HepG2 (cell line): ENCODE measurements at regions not wholly inside any gene's neighbourhood (a gene's known extent, or its start where the extent isn't known, plus 50 kb on each side); places are given as distances from the start of the nearest gene placed in this dataset.

ENCODE experiments used
- JUN ChIP-seq: sonication (generic); formaldehyde crosslinking; IDR thresholded peaks from 2 replicates; pipeline ENCODE4 v1.4.0; 2020; ENCODE audit warnings: mild to moderate bottlenecking, missing genetic modification reagents
- TCF7L2 ChIP-seq: IDR thresholded peaks from 2 replicates; pipeline ENCODE4 v1.6.1; 2011; ENCODE audit warnings: mild to moderate bottlenecking, low read depth, low read length, moderate library complexity
- USF2 ChIP-seq, 2 experiments: sonication (generic) in 1 of 2; formaldehyde crosslinking in 1 of 2; IDR thresholded peaks; 2 replicates each; pipeline versions ENCODE4 v1.5.1 to v1.6.1; 2011 to 2020; ENCODE audit warnings: borderline replicate concordance in 1 of 2, low read depth in 1 of 2, low read length in 1 of 2, mild to moderate bottlenecking in 1 of 2, missing genetic modification reagents in 1 of 2, moderate library complexity in 1 of 2
- ZNF317 ChIP-seq: sonication (generic); formaldehyde crosslinking; IDR thresholded peaks from 2 replicates; pipeline ENCODE4 v1.5.0; 2020; ENCODE audit warnings: mild to moderate bottlenecking, missing genetic modification reagents
- TF ChIP-seq, protein P1 (sequence below): fragments of 450-650 bp; IDR thresholded peaks from 2 replicates; pipeline ENCODE4 v1.6.1; 2017; ENCODE audit warnings: mild to moderate bottlenecking
- TF ChIP-seq, protein P2 (sequence below): sonication (generic); formaldehyde crosslinking; IDR thresholded peaks from 2 replicates; pipeline ENCODE4 v1.4.0; 2020; ENCODE audit warnings: missing genetic modification reagents
- TF ChIP-seq, protein P3 (sequence below), 2 experiments: sonication (generic) in 1 of 2; formaldehyde crosslinking in 1 of 2; IDR thresholded peaks; 2 replicates each; pipeline versions ENCODE4 v1.6.1 to v1.9.0; 2014 to 2022; ENCODE audit warnings: antibody characterized with exemption in 1 of 2, borderline replicate concordance in 1 of 2, inconsistent platforms in 1 of 2, low read depth in 1 of 2, missing genetic modification reagents in 1 of 2

GRCh38 chr4:122980860-122981259 lies 58.5 kb upstream of the NUDT6 start:
- TF ChIP-seq JUN (CRISPR knock-in tag) (no peak), USF2 (IDR thresholded peaks at IDR 0.05; ENCODE audit: low read depth, low read length) (no peak), USF2 (CRISPR knock-in tag; IDR thresholded peaks at IDR 0.05; ENCODE audit: borderline replicate concordance) (no peak), TCF7L2 (no peak), ZNF317 (no peak)
- TF ChIP-seq, protein P1, sequence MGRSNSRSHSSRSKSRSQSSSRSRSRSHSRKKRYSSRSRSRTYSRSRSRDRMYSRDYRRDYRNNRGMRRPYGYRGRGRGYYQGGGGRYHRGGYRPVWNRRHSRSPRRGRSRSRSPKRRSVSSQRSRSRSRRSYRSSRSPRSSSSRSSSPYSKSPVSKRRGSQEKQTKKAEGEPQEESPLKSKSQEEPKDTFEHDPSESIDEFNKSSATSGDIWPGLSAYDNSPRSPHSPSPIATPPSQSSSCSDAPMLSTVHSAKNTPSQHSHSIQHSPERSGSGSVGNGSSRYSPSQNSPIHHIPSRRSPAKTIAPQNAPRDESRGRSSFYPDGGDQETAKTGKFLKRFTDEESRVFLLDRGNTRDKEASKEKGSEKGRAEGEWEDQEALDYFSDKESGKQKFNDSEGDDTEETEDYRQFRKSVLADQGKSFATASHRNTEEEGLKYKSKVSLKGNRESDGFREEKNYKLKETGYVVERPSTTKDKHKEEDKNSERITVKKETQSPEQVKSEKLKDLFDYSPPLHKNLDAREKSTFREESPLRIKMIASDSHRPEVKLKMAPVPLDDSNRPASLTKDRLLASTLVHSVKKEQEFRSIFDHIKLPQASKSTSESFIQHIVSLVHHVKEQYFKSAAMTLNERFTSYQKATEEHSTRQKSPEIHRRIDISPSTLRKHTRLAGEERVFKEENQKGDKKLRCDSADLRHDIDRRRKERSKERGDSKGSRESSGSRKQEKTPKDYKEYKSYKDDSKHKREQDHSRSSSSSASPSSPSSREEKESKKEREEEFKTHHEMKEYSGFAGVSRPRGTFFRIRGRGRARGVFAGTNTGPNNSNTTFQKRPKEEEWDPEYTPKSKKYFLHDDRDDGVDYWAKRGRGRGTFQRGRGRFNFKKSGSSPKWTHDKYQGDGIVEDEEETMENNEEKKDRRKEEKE = no peak
- TF ChIP-seq, protein P2, sequence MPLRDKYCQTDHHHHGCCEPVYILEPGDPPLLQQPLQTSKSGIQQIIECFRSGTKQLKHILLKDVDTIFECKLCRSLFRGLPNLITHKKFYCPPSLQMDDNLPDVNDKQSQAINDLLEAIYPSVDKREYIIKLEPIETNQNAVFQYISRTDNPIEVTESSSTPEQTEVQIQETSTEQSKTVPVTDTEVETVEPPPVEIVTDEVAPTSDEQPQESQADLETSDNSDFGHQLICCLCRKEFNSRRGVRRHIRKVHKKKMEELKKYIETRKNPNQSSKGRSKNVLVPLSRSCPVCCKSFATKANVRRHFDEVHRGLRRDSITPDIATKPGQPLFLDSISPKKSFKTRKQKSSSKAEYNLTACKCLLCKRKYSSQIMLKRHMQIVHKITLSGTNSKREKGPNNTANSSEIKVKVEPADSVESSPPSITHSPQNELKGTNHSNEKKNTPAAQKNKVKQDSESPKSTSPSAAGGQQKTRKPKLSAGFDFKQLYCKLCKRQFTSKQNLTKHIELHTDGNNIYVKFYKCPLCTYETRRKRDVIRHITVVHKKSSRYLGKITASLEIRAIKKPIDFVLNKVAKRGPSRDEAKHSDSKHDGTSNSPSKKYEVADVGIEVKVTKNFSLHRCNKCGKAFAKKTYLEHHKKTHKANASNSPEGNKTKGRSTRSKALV (CRISPR knock-in tag) = no peak
- TF ChIP-seq, protein P3, sequence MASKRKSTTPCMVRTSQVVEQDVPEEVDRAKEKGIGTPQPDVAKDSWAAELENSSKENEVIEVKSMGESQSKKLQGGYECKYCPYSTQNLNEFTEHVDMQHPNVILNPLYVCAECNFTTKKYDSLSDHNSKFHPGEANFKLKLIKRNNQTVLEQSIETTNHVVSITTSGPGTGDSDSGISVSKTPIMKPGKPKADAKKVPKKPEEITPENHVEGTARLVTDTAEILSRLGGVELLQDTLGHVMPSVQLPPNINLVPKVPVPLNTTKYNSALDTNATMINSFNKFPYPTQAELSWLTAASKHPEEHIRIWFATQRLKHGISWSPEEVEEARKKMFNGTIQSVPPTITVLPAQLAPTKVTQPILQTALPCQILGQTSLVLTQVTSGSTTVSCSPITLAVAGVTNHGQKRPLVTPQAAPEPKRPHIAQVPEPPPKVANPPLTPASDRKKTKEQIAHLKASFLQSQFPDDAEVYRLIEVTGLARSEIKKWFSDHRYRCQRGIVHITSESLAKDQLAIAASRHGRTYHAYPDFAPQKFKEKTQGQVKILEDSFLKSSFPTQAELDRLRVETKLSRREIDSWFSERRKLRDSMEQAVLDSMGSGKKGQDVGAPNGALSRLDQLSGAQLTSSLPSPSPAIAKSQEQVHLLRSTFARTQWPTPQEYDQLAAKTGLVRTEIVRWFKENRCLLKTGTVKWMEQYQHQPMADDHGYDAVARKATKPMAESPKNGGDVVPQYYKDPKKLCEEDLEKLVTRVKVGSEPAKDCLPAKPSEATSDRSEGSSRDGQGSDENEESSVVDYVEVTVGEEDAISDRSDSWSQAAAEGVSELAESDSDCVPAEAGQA (IDR thresholded peaks at IDR 0.05; ENCODE audit: low read depth) = no peak
- TF ChIP-seq, protein P3 (CRISPR knock-in tag; IDR thresholded peaks at IDR 0.05; ENCODE audit: borderline replicate concordance) = no peak
